Choroid plexus epithelial cell (primary cell): ENCODE measurements at regions not wholly inside any gene's neighbourhood (a gene's known extent, or its start where the extent isn't known, plus 50 kb on each side); places are given as distances from the start of the nearest gene placed in this dataset.
A peak's percentile ranks its signal among the peaks of the same experiment; 100 is the strongest.

Experiments
- DNase-seq: peaks from one replicate; pipeline ENCODE4 v3.0.0-alpha.2; 2010; ENCODE audit warnings: low read depth
- H3K4me3 ChIP-seq: 2 replicates; pipeline ENCODE4 v1.5.1; 2011; ENCODE audit warnings: low read depth, mild to moderate bottlenecking, control low read depth, low read length, moderate library complexity
- TF ChIP-seq, protein P1 (sequence below): conservative IDR thresholded peaks from 2 replicates; pipeline ENCODE4 v1.5.1; 2011; ENCODE audit warnings: low read depth, mild to moderate bottlenecking, control low read depth, inconsistent platforms, low read length, moderate library complexity

GRCh38 chr6:119686644-119687043 lies 337.1 kb upstream of the MAN1A1 start:
- TF ChIP-seq, protein P1, sequence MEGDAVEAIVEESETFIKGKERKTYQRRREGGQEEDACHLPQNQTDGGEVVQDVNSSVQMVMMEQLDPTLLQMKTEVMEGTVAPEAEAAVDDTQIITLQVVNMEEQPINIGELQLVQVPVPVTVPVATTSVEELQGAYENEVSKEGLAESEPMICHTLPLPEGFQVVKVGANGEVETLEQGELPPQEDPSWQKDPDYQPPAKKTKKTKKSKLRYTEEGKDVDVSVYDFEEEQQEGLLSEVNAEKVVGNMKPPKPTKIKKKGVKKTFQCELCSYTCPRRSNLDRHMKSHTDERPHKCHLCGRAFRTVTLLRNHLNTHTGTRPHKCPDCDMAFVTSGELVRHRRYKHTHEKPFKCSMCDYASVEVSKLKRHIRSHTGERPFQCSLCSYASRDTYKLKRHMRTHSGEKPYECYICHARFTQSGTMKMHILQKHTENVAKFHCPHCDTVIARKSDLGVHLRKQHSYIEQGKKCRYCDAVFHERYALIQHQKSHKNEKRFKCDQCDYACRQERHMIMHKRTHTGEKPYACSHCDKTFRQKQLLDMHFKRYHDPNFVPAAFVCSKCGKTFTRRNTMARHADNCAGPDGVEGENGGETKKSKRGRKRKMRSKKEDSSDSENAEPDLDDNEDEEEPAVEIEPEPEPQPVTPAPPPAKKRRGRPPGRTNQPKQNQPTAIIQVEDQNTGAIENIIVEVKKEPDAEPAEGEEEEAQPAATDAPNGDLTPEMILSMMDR, result no peak
- no peak for DNase-seq
- H3K4me3 ChIP-seq, result no peak overlapping the region

DNA sequence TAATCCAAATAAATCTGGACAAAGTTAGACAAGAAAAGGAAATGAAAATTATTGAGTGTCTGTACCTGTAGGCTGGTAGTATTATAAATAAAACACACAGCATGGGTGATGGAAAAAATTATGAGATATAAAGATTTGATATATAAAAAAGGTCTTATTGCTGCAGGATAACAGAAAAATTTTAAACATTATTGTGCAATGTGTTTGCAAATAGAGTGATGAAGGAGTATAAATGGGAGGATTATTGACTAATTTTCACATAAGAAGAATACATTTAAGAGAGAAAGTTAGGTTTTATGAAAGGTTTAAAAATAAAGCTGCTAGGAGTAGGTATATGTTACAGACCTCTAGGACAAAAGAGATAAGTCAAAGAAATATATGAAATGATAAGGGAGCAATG lies 336.7 kb upstream of the MAN1A1 start:
- DNase-seq, result no peak
- H3K4me3 ChIP-seq, result no peak overlapping the region
- TF ChIP-seq, protein P1, result no peak

DNA sequence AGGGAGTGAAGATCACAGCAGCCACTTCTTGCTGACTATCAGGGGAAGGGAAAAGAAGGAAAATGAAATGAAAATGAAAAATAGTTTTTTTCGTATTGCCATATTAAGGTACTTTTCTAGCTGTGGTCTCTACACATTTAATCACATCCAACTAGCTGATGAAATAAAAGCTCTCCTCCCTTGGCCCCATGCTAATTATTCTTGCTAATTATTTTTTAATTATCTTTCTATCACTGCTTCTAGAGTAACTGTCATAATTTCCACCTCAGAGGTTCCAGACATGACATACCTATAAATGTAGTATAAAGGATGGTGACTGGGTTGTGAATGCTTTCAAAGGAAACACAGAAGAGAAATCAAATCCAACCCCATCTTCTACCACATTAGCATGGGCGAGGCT lies 334.1 kb upstream of the MAN1A1 start:
- DNase-seq, result no peak
- no peak overlapping the region for H3K4me3 ChIP-seq
- TF ChIP-seq, protein P1, result no peak

DNA sequence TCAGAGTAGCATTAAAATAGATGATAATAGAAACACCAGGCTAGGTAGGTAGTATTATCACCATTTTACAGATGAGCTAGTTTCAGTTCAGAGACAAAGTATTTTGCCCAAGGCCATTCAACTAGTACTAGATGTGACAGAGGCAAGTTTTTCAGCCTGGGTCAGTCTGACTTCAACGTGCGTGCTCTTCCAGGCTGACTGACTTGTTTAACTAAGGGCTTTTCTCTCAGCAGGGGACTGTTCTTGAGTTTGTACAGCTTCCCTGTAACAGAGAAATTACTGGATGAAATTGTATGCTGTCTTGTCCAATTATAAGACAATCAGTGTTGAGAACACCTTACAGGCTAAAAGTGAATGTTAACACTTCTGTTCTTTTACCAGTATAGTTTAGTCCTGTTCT lies 333.5 kb upstream of the MAN1A1 start:
- TF ChIP-seq, protein P1, result no peak
- no peak overlapping the region for H3K4me3 ChIP-seq
- peak; percentile 60 for DNase-seq

DNA sequence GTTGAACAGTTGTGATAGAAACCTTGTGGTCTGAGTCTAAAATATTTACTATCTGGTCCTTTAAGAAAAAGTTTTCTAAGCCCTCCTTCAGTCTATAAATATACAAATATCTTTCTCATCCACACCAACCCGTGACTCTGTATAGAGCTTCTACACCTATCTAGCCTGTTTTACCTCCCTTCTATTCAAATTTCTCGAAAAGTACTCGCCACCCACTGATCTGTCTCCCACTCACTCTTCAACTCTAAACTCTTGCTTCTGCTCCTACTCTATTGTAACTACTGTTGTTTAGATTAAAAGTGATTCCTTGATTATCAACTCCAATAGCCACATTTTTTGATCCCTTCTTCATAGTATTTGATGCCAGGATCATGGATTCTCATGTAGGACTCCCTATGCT lies 329.4 kb upstream of the MAN1A1 start:
- TF ChIP-seq, protein P1, result no peak

GRCh38 chr6:119677384-119677783 lies 327.8 kb upstream of the MAN1A1 start:
- TF ChIP-seq, protein P1, result no peak

More for the DNA sequence above, 329.4 kb upstream of the MAN1A1 start:
- no peak overlapping the region for H3K4me3 ChIP-seq
- no peak for DNase-seq

GRCh38 chr6:119676961-119677360 lies 327.4 kb upstream of the MAN1A1 start:
- no peak overlapping the region for H3K4me3 ChIP-seq
- TF ChIP-seq, protein P1, result no peak
- no peak for DNase-seq

More at GRCh38 chr6:119677384-119677783, 327.8 kb upstream of the MAN1A1 start:
- H3K4me3 ChIP-seq, result no peak overlapping the region
- no peak for DNase-seq
